ENCODE measurements at regions not wholly inside any gene's neighbourhood (a gene's known extent, or its start where the extent isn't known, plus 50 kb on each side); places are given as distances from the start of the nearest gene placed in this dataset.

DNA sequence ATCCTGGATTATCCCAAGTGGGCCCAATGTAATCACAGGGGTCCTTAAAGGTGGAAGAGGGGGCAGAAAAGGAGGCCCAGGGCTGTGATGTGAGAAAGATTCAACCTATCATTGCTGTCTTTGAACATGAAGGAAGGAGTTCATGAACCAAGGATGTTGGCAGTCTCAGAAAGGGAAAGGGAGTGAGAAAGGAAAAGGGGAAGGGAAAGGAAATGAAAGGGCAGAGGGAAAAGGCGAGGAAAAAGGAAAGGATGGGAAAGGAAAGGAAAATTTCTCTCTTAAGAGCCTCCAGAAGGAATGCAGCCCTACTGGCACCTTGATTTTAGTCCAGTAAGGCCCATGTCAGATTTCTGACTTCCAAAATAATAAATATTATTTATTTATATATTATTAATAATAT, 687.8 kb downstream of the COL12A1 start:
- ATAC-seq (no peak), DNase-seq (no peak)
- Mint-ChIP-seq H3K9me3 (peaks cover 14 to 19% of the 10 kb centered on the region in 2 donors), H3K4me3 (no peak overlapping the region), H3K36me3 (no peaks in the 10 kb centered on the region), H3K27me3 (ENCODE audit: low read depth in 2 of 2) (no peaks in the 10 kb centered on the region), H3K4me1 (no peaks in the 10 kb centered on the region), H3K27ac (no peak overlapping the region)
- Histone ChIP-seq H3K4me3 (ENCODE audit: low read length) (no peak overlapping the region), H3K9me3 (ENCODE audit: control insufficient read depth, insufficient read depth, low read length) (no peaks in the 10 kb centered on the region), H3K36me3 (ENCODE audit: control insufficient read depth, insufficient read depth, low read length) (no peaks in the 10 kb centered on the region), H3K27me3 (ENCODE audit: control insufficient read depth, insufficient read depth, low read length) (no peaks in the 10 kb centered on the region), H3K4me1 (ENCODE audit: control insufficient read depth, insufficient read depth, low read length) (no peaks in the 10 kb centered on the region), H3K27ac (ENCODE audit: low read length) (no peak overlapping the region)
- WGBS (ENCODE audit: insufficient coverage), result 63% methylated on average over 1 of the region's 1 CpG
- TF ChIP-seq, protein P1, sequence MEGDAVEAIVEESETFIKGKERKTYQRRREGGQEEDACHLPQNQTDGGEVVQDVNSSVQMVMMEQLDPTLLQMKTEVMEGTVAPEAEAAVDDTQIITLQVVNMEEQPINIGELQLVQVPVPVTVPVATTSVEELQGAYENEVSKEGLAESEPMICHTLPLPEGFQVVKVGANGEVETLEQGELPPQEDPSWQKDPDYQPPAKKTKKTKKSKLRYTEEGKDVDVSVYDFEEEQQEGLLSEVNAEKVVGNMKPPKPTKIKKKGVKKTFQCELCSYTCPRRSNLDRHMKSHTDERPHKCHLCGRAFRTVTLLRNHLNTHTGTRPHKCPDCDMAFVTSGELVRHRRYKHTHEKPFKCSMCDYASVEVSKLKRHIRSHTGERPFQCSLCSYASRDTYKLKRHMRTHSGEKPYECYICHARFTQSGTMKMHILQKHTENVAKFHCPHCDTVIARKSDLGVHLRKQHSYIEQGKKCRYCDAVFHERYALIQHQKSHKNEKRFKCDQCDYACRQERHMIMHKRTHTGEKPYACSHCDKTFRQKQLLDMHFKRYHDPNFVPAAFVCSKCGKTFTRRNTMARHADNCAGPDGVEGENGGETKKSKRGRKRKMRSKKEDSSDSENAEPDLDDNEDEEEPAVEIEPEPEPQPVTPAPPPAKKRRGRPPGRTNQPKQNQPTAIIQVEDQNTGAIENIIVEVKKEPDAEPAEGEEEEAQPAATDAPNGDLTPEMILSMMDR (IDR thresholded peaks at IDR 0.05), result no peak
- intact Hi-C loops (cut with micrococcal nuclease), result no loop called here

DNA sequence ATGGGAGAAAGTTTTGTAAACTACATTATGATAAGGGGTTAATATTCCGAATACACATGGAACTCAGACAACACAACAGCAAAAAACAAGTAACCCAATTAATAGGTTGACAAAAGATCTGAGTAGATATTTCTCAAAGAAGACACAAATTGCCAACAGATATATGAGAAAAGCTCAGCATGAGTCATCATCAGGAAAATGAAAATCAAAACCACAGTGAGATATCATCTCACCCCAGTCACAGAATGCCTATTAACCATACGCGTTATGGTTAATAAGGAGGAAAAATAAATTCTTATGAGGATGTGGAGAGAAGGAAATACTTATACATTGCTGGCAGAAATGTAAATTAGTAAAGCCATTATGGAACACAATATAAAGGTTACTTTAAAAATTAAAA, 695.0 kb downstream of the COL12A1 start:
- Histone ChIP-seq H3K9me3 (ENCODE audit: control insufficient read depth, insufficient read depth, low read length) (no peaks in the 10 kb centered on the region), H3K36me3 (ENCODE audit: control insufficient read depth, insufficient read depth, low read length) (no peaks in the 10 kb centered on the region), H3K27ac (ENCODE audit: low read length) (no peak overlapping the region), H3K4me3 (ENCODE audit: low read length) (no peak overlapping the region), H3K4me1 (ENCODE audit: control insufficient read depth, insufficient read depth, low read length) (no peaks in the 10 kb centered on the region), H3K27me3 (ENCODE audit: control insufficient read depth, insufficient read depth, low read length) (no peaks in the 10 kb centered on the region)
- WGBS (ENCODE audit: insufficient coverage), result no CpG with 5 or more reads among the region's 3 CpGs
- TF ChIP-seq, protein P1 (IDR thresholded peaks at IDR 0.05), result no peak
- Mint-ChIP-seq H3K9me3 (peaks cover 19 to 26% of the 10 kb centered on the region in 2 donors), H3K27ac (no peak overlapping the region), H3K4me3 (no peak overlapping the region), H3K4me1 (no peaks in the 10 kb centered on the region), H3K36me3 (peaks cover 20% of the 10 kb centered on the region), H3K27me3 (ENCODE audit: low read depth in 2 of 2) (no peaks in the 10 kb centered on the region)
- no peak for ATAC-seq
- DNase-seq, result no peak
- intact Hi-C loops (cut with micrococcal nuclease), result no loop called here

DNA sequence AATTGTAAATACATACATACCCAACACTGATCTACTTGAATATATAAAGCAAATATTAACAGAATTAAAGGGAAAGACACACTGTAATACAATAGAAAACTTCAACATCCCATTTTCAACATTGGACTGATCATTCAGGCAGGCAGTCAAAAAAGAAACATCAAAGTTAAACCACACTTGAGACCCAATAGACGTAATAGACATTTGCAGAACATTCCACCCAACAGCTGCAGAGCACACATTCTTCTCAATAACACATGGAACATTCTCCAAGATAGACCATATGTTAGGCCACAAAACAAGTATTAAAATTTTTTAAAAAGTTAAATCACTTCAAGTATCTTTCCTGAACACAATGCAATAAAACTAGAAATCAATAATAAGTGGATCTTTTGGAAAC, 698.2 kb downstream of the COL12A1 start:
- Histone ChIP-seq H3K9me3 (ENCODE audit: control insufficient read depth, insufficient read depth, low read length) (peaks cover 13% of the 10 kb centered on the region), H3K4me1 (ENCODE audit: control insufficient read depth, insufficient read depth, low read length) (no peaks in the 10 kb centered on the region), H3K27ac (ENCODE audit: low read length) (no peak overlapping the region), H3K36me3 (ENCODE audit: control insufficient read depth, insufficient read depth, low read length) (no peaks in the 10 kb centered on the region), H3K4me3 (ENCODE audit: low read length) (no peak overlapping the region), H3K27me3 (ENCODE audit: control insufficient read depth, insufficient read depth, low read length) (no peaks in the 10 kb centered on the region)
- peaks cover 20% of the 10 kb centered on the region for H3K36me3 Mint-ChIP-seq
- no peak for DNase-seq
- intact Hi-C loops (cut with micrococcal nuclease), result no loop called here
- no peaks in the 10 kb centered on the region for H3K27me3 Mint-ChIP-seq (ENCODE audit: low read depth in 2 of 2)
- H3K27ac Mint-ChIP-seq, result no peak overlapping the region
- no peaks in the 10 kb centered on the region for H3K4me1 Mint-ChIP-seq
- 81% methylated on average over 1 of the region's 1 CpG for WGBS (ENCODE audit: insufficient coverage)
- peaks cover 18 to 33% of the 10 kb centered on the region in 2 donors for H3K9me3 Mint-ChIP-seq
- no peak overlapping the region for H3K4me3 Mint-ChIP-seq
- TF ChIP-seq, protein P1 (IDR thresholded peaks at IDR 0.05), result no peak
- no peak for ATAC-seq

DNA sequence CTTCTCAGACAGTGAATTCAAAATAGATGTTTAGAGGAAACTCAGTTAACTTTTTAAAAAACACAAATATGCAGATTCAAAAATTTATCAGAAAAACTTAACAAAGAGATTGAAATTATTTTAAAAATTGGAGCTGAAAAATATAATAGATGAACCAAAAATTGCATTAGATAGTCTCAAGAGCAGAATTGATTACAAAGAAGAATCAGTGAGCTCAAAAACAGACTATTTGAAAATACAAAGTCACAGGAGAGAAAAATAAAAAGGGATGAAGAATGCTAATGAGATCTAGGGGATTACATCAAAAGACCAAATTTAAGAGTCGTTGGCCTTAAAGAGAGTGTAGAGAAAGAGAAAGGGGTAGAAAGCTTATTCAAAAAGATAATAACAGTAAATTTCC, 700.5 kb downstream of the COL12A1 start:
- peaks cover 15% of the 10 kb centered on the region for H3K36me3 Mint-ChIP-seq
- no peak overlapping the region for H3K27ac ChIP-seq (ENCODE audit: low read length)
- H3K27me3 ChIP-seq (ENCODE audit: control insufficient read depth, insufficient read depth, low read length), result no peaks in the 10 kb centered on the region
- no peak overlapping the region for H3K27ac Mint-ChIP-seq
- TF ChIP-seq, protein P1 (IDR thresholded peaks at IDR 0.05), result no peak
- no peaks in the 10 kb centered on the region for H3K27me3 Mint-ChIP-seq (ENCODE audit: low read depth in 2 of 2)
- intact Hi-C loops (cut with micrococcal nuclease), result no loop called here
- DNase-seq (no peak), ATAC-seq (no peak)
- no peaks in the 10 kb centered on the region for H3K36me3 ChIP-seq (ENCODE audit: control insufficient read depth, insufficient read depth, low read length)
- peaks cover 13% of the 10 kb centered on the region for H3K9me3 ChIP-seq (ENCODE audit: control insufficient read depth, insufficient read depth, low read length)
- no peak overlapping the region for H3K4me3 ChIP-seq (ENCODE audit: low read length)
- no peak overlapping the region for H3K4me3 Mint-ChIP-seq
- WGBS (ENCODE audit: insufficient coverage), result 83% methylated on average over 1 of the region's 1 CpG
- H3K4me1 Mint-ChIP-seq, result no peaks in the 10 kb centered on the region
- H3K4me1 ChIP-seq (ENCODE audit: control insufficient read depth, insufficient read depth, low read length), result no peaks in the 10 kb centered on the region
- peaks cover 15 to 33% of the 10 kb centered on the region in 2 donors for H3K9me3 Mint-ChIP-seq
